Naive thymus-derived CD8-positive, alpha-beta T cell (primary cell): ENCODE measurements at regions not wholly inside any gene's neighbourhood (a gene's known extent, or its start where the extent isn't known, plus 50 kb on each side); places are given as distances from the start of the nearest gene placed in this dataset.
"Not testable (repeated sequence)": the region's sequence is repeated elsewhere in the genome, so short reads cannot be mapped to it uniquely, and the experiment has no call there.

Source experiments
- ATAC-seq, 2 donors: fragments of 150-1000 bp; cut with Tn5 transposase in 1 of 2; sonication (Bioruptor Pico), chemical (Tn5 transposase) in 1 of 2; 1 replicate in 1 of 2; 2 replicates in 1 of 2; pipeline ENCODE4 v1.10.0; 2021; ENCODE audit warnings: mild to moderate bottlenecking in 2 of 2, moderate library complexity in 2 of 2
- POLR2A ChIA-PET: fragments of 350-600 bp; sonication (Branson Sonifier 250); formaldehyde crosslinking; loops from one replicate; lab custom pipeline; 2021; ENCODE audit warnings: antibody characterized with exemption; lab: Charles Lee
- DNase-seq, 10 donors: peaks; one replicate each; pipeline versions ENCODE4 v3.0.0 to v3.0.0-alpha.2; 2020 to 2022
- H3K27ac Mint-ChIP-seq, 10 donors: one replicate each; pipeline ENCODE4 v1.8.0; 2020 to 2022; ENCODE audit warnings: mild to moderate bottlenecking in 10 of 10, mixed read lengths in 10 of 10, moderate library complexity in 4 of 10, inconsistent platforms in 1 of 10
- H3K27me3 Mint-ChIP-seq, 5 donors: one replicate each; pipeline ENCODE4 v1.8.0; 2021 to 2022; ENCODE audit warnings: mixed read lengths in 5 of 5
- H3K36me3 Mint-ChIP-seq, 3 donors: one replicate each; pipeline ENCODE4 v1.8.0; 2020 to 2022; ENCODE audit warnings: mixed read lengths in 3 of 3, mild to moderate bottlenecking in 2 of 3, inconsistent platforms in 1 of 3
- H3K4me1 Mint-ChIP-seq, 4 donors: one replicate each; pipeline ENCODE4 v1.8.0; 2021 to 2022; ENCODE audit warnings: mixed read lengths in 4 of 4
- H3K4me3 Mint-ChIP-seq, 10 donors: one replicate each; pipeline ENCODE4 v1.8.0; 2020 to 2022; ENCODE audit warnings: mild to moderate bottlenecking in 10 of 10, mixed read lengths in 10 of 10, moderate library complexity in 6 of 10, inconsistent platforms in 1 of 10
- H3K9me3 Mint-ChIP-seq, 9 donors: one replicate each; pipeline ENCODE4 v1.8.0; 2020 to 2022; ENCODE audit warnings: mixed read lengths in 9 of 9, mild to moderate bottlenecking in 3 of 9, inconsistent platforms in 1 of 9, moderate library complexity in 1 of 9

- peak overlapping the region in 1 of 10 donors; percentile 5 for H3K4me3 Mint-ChIP-seq
- DNase-seq: peak in 4 of 10 donors; percentile 1 to 26 (median 9)
- H3K27me3 Mint-ChIP-seq, H3K9me3 Mint-ChIP-seq, H3K36me3 Mint-ChIP-seq, H3K4me1 Mint-ChIP-seq, H3K27ac Mint-ChIP-seq, POLR2A ChIA-PET, ATAC-seq: not testable (repeated sequence)
Observed at GRCh38 chr5:70307064-70307463, 108.1 kb upstream of the GTF2H2C_2 start.
